Adrenal gland (tissue), 5 donors: ENCODE measurements at regions not wholly inside any gene's neighbourhood (a gene's known extent, or its start where the extent isn't known, plus 50 kb on each side); places are given as distances from the start of the nearest gene placed in this dataset.

ENCODE experiments used
- CTCF ChIP-seq, 6 experiments: fragments of 450-650 bp in 4 of 6; fragments of 200-600 bp in 2 of 6; sonication (generic) in 1 of 6; IDR thresholded peaks; 1 replicate in 5 of 6; 2 replicates in 1 of 6; pipeline versions ENCODE4 v1.5.1 to v1.8.0; 2016 to 2021; ENCODE audit warnings: antibody characterized with exemption in 6 of 6, mild to moderate bottlenecking in 2 of 6, moderate library complexity in 1 of 6
- POLR2A ChIP-seq, 2 donors: fragments of 450-650 bp; IDR thresholded peaks; one replicate each; pipeline ENCODE4 v1.6.1; 2017; ENCODE audit warnings: antibody characterized with exemption in 2 of 2, mild to moderate bottlenecking in 2 of 2, moderate library complexity in 1 of 2
- donor health status: DM: no; HTN: no; CAD: no.

DNA sequence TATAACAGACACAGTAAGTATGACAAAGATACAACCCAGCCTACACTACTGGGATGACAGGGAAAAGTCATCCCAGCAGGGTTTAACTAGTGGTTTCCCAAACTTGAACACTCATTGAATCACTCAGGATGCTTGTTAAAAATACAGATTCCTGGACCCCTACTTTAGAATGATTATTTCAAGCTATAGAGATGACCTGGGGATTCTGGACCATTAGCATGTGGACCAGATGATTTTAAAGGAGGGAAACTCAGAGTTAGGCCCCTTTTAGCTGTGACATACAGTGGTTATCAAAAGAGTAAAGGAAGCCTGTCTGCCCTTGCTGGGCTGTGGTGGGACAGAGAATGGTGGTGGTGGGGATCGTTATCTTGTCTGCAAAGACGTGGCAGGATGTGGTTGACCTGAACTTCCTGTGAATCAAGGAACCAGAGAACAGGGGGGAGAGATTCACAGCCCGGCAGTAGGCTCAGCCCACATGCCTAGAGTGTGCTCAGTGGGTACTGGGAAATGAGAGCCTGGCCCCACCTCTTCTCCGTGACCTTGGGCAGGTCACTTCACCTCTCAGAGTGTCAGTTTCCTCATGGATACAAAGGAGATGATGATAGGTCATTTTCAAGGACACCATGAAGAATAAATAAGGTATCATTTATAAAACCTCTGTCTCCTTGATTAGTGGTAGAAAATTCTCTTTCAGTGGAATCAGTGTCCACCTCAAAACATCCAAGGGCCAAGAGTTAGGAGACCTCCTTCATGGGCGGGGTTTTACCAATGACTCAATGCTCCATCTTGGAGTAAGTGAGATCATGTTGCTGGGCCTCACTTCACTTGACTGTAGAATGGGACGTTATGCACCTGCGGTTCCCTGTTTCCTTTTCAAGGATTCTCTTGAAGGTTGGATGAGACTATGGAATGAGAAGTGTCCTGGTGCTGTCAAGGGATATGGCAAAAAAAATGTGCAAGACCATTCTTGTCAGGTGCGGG lies 306.5 kb downstream of the RPLP1 start:
- TF ChIP-seq POLR2A (IDR thresholded peaks at IDR 0.05), result no peak
- no peak for TF ChIP-seq CTCF (IDR thresholded peaks at IDR 0.05)
